Neuronal stem cell (in vitro differentiated cells): ENCODE measurements at regions not wholly inside any gene's neighbourhood (a gene's known extent, or its start where the extent isn't known, plus 50 kb on each side); places are given as distances from the start of the nearest gene placed in this dataset.

Experiments used
- DNase-seq: peaks from one replicate; pipeline ENCODE4 v3.0.0-alpha.2; 2013; ENCODE audit warnings: low spot score
- H2AFZ ChIP-seq: one replicate; pipeline ENCODE4 v1.6.1; 2013; ENCODE audit warnings: mild to moderate bottlenecking, low read length, inconsistent platforms
- H2AK5ac ChIP-seq: 2 replicates; pipeline ENCODE4 v1.6.1; 2013; ENCODE audit warnings: low read depth, mild to moderate bottlenecking, inconsistent platforms, low read length, moderate library complexity, mixed read lengths
- H2BK120ac ChIP-seq: 2 replicates; pipeline ENCODE4 v1.6.1; 2013; ENCODE audit warnings: low read depth, mild to moderate bottlenecking, inconsistent platforms, low read length, moderate library complexity, mixed read lengths
- H2BK12ac ChIP-seq: one replicate; pipeline ENCODE4 v1.6.1; 2013; ENCODE audit warnings: low read length, inconsistent platforms
- H2BK15ac ChIP-seq: 2 replicates; pipeline ENCODE4 v1.6.1; 2013; ENCODE audit warnings: mild to moderate bottlenecking, low read length, inconsistent platforms, mixed read lengths
- H2BK5ac ChIP-seq: one replicate; pipeline ENCODE4 v1.6.1; 2013; ENCODE audit warnings: inconsistent platforms, mild to moderate bottlenecking, low read length, moderate library complexity
- H3K14ac ChIP-seq: one replicate; pipeline ENCODE4 v1.6.1; 2013; ENCODE audit warnings: low read length, inconsistent platforms
- H3K18ac ChIP-seq: 2 replicates; pipeline ENCODE4 v1.6.1; 2013; ENCODE audit warnings: low read length, inconsistent platforms
- H3K23ac ChIP-seq: 2 replicates; pipeline ENCODE4 v1.6.1; 2013; ENCODE audit warnings: low read depth, mild to moderate bottlenecking, mixed read lengths, low read length, inconsistent platforms; ENCODE audit not compliant: poor library complexity
- H3K27ac ChIP-seq: replicated peaks from 3 replicates; pipeline ENCODE4 v1.5.1; 2013; ENCODE audit warnings: low read length, inconsistent platforms
- H3K27me3 ChIP-seq, 3 experiments: 2 replicates each; pipeline ENCODE4 v1.6.1; 2013; ENCODE audit warnings: low read length in 3 of 3, mild to moderate bottlenecking in 2 of 3, inconsistent platforms in 1 of 3, low read depth in 1 of 3, mixed read lengths in 1 of 3, moderate library complexity in 1 of 3; ENCODE audit not compliant: control insufficient read depth in 3 of 3, insufficient read depth in 3 of 3
- H3K36me3 ChIP-seq, 2 donors: replicated peaks in 1 of 2; 2 replicates each; pipeline ENCODE4 v1.6.1; 2013; ENCODE audit warnings: low read length in 2 of 2; ENCODE audit not compliant: control insufficient read depth in 2 of 2, insufficient read depth in 2 of 2
- H3K4ac ChIP-seq: 2 replicates; pipeline ENCODE4 v1.6.1; 2013; ENCODE audit warnings: inconsistent platforms, mild to moderate bottlenecking, low read length, moderate library complexity
- H3K4me1 ChIP-seq, 2 donors: 1 replicate in 1 of 2; 2 replicates in 1 of 2; pipeline ENCODE4 v1.6.1; 2013; ENCODE audit warnings: low read length in 2 of 2, low read depth in 1 of 2; ENCODE audit not compliant: control insufficient read depth in 2 of 2, insufficient read depth in 1 of 2
- H3K4me2 ChIP-seq: one replicate; pipeline ENCODE4 v1.6.1; 2013; ENCODE audit warnings: mild to moderate bottlenecking, low read length, inconsistent platforms; ENCODE audit not compliant: insufficient read depth, poor library complexity, severe bottlenecking
- H3K4me3 ChIP-seq, 2 donors: 2 replicates each; pipeline ENCODE4 v1.5.1; 2013; ENCODE audit warnings: low read length in 2 of 2, mild to moderate bottlenecking in 2 of 2, inconsistent platforms in 1 of 2, moderate library complexity in 1 of 2
- H3K79me1 ChIP-seq: one replicate; pipeline ENCODE4 v1.6.1; 2013; ENCODE audit warnings: low read depth, mild to moderate bottlenecking, inconsistent platforms, low read length, moderate library complexity
- H3K9ac ChIP-seq: one replicate; pipeline ENCODE4 v1.6.1; 2013; ENCODE audit warnings: mild to moderate bottlenecking, low read depth, low read length, inconsistent platforms; ENCODE audit not compliant: poor library complexity
- H3K9me3 ChIP-seq, 2 donors: replicated peaks in 1 of 2; 2 replicates each; pipeline versions ENCODE3 to v1.6.1; 2013; ENCODE audit warnings: low read length in 2 of 2, mild to moderate bottlenecking in 2 of 2, inconsistent platforms in 1 of 2, low read depth in 1 of 2, mixed read lengths in 1 of 2, moderate library complexity in 1 of 2; ENCODE audit not compliant: control insufficient read depth in 2 of 2, insufficient read depth in 1 of 2
- H4K8ac ChIP-seq: one replicate; pipeline ENCODE4 v1.6.1; 2013; ENCODE audit warnings: low read depth, mild to moderate bottlenecking, inconsistent platforms, low read length, moderate library complexity
- H4K91ac ChIP-seq: one replicate; pipeline ENCODE4 v1.6.1; 2013; ENCODE audit warnings: low read length, low read depth, mild to moderate bottlenecking, inconsistent platforms; ENCODE audit not compliant: poor library complexity
- WGBS, 2 donors: extraction: QIAGEN DNeasy Blood & Tissue Kit; methylation state at CpG; one replicate each; pipeline ENCODE4 v1.1.7; 2013; ENCODE audit warnings: missing lambda C conversion rate in 2 of 2, mixed read lengths in 1 of 2; ENCODE audit not compliant: insufficient read length in 2 of 2, insufficient replicate concordance in 1 of 2; ENCODE audit errors: extremely low coverage in 2 of 2; 5-methylcytosine and 5-hydroxymethylcytosine counted together

DNA sequence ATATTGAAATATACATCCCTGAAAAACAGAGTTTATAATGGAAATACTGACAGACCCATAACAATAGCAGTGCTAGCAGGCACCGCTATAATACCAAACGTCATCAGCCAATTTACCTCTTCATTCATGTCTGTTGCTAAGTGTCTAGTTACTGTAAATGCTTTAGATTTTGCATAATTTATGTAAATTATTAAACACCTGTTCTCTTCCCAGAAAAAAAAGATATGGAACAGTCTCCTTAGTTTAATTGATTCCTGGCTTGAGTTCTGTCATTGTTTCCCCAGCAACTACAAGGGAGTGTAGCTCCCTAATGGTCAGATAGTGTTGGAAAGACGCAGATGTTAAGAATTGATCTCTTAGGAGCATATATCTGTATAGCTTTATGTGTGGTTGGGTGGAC lies 817.9 kb upstream of the ADGRL2 start:
- H2BK120ac ChIP-seq: no peak overlapping the region

GRCh38 chr1:80973101-80973500 lies 827.6 kb upstream of the ADGRL2 start:
- no peak overlapping the region for H3K4me2 ChIP-seq
- H3K9ac ChIP-seq: no peak overlapping the region
- H2BK15ac ChIP-seq: no peak overlapping the region
- H2BK5ac ChIP-seq: no peak overlapping the region
- H3K27me3 ChIP-seq: no peaks in the 10 kb centered on the region
- no peaks in the 10 kb centered on the region for H3K4me1 ChIP-seq
- no peak overlapping the region for H3K14ac ChIP-seq
- no peak overlapping the region for H3K4ac ChIP-seq
- no CpG with 5 or more reads among the region's 3 CpGs for WGBS, 2 donors
- no peak overlapping the region for H3K18ac ChIP-seq
- no peak overlapping the region for H4K8ac ChIP-seq
- no peak overlapping the region for H2AFZ ChIP-seq
- no peak overlapping the region for H3K23ac ChIP-seq
- H4K91ac ChIP-seq: no peak overlapping the region
- no peaks in the 10 kb centered on the region for H3K79me1 ChIP-seq
- no peak overlapping the region for H3K4me3 ChIP-seq
- H2AK5ac ChIP-seq: no peak overlapping the region
- no peak overlapping the region for H3K27ac ChIP-seq
- H3K9me3 ChIP-seq: no peaks in the 10 kb centered on the region
- no peak overlapping the region for H2BK120ac ChIP-seq
- H2BK12ac ChIP-seq: no peak overlapping the region
- no peak for DNase-seq
- H3K36me3 ChIP-seq: no peaks in the 10 kb centered on the region

More for the DNA sequence above, 817.9 kb upstream of the ADGRL2 start:
- H3K14ac ChIP-seq: no peak overlapping the region
- H3K27me3 ChIP-seq: no peaks in the 10 kb centered on the region
- H3K79me1 ChIP-seq: no peaks in the 10 kb centered on the region
- no peak overlapping the region for H2AK5ac ChIP-seq
- no peak overlapping the region for H3K4me2 ChIP-seq
- no peak overlapping the region for H3K18ac ChIP-seq
- no peaks in the 10 kb centered on the region for H3K36me3 ChIP-seq
- no peak overlapping the region for H3K4me3 ChIP-seq
- no peak overlapping the region for H4K8ac ChIP-seq
- no peak overlapping the region for H3K27ac ChIP-seq
- H3K4ac ChIP-seq: no peak overlapping the region
- H4K91ac ChIP-seq: no peak overlapping the region
- no peaks in the 10 kb centered on the region for H3K9me3 ChIP-seq
- no peak overlapping the region for H3K23ac ChIP-seq
- H2BK12ac ChIP-seq: no peak overlapping the region
- no peak overlapping the region for H3K9ac ChIP-seq
- no peak overlapping the region for H2BK5ac ChIP-seq
- WGBS, 2 donors: no CpG with 5 or more reads among the region's 3 CpGs
- H3K4me1 ChIP-seq: peaks cover 0 to 2% of the 10 kb centered on the region in 2 donors
- no peak overlapping the region for H2BK15ac ChIP-seq
- H2AFZ ChIP-seq: no peak overlapping the region
- DNase-seq: no peak

DNA sequence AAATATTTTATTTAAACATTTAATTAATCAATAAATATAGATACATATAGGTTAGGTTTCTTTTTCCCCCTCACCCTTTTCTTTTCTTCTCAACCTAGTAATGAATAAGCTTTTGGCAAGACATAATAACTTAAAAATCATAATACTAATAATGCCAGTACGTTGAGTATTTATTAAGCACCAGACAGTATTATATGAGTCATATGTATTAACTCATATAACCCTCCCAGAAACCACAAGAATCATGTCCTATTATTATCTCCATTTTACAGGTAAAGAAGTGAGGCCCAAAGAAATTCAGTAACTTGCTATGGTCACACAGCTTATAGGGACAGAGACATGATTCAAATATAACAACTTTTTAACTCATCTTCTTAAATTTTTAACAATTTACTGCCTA lies 834.5 kb upstream of the ADGRL2 start:
- Histone ChIP-seq H3K18ac (no peak overlapping the region), H3K4me3 (no peak overlapping the region), H3K14ac (no peak overlapping the region), H3K9me3 (no peaks in the 10 kb centered on the region), H3K4me1 (peaks cover 0 to 2% of the 10 kb centered on the region in 2 donors), H4K91ac (no peak overlapping the region), H2BK5ac (no peak overlapping the region), H3K4me2 (no peak overlapping the region), H3K27ac (no peak overlapping the region), H3K36me3 (no peaks in the 10 kb centered on the region), H3K23ac (no peak overlapping the region), H2BK15ac (no peak overlapping the region), H2AK5ac (no peak overlapping the region), H3K4ac (no peak overlapping the region), H3K9ac (no peak overlapping the region), H2BK12ac (no peak overlapping the region), H2AFZ (no peak overlapping the region), H2BK120ac (no peak overlapping the region), H3K27me3 (no peaks in the 10 kb centered on the region), H3K79me1 (no peaks in the 10 kb centered on the region), H4K8ac (no peak overlapping the region)
- WGBS, 2 donors: no CpG with 5 or more reads among the region's 1 CpG
- DNase-seq: no peak

GRCh38 chr1:80962564-80962963 lies 838.2 kb upstream of the ADGRL2 start:
- Histone ChIP-seq H3K14ac (no peak overlapping the region), H3K4me3 (no peak overlapping the region), H4K91ac (no peak overlapping the region), H3K4ac (no peak overlapping the region), H3K27ac (no peak overlapping the region), H2AFZ (no peak overlapping the region), H3K36me3 (no peaks in the 10 kb centered on the region), H2BK5ac (no peak overlapping the region), H3K4me1 (peaks cover 0 to 2% of the 10 kb centered on the region in 2 donors), H4K8ac (no peak overlapping the region), H2BK15ac (no peak overlapping the region), H3K4me2 (no peak overlapping the region), H3K9me3 (no peaks in the 10 kb centered on the region), H3K79me1 (no peaks in the 10 kb centered on the region), H2BK120ac (no peak overlapping the region), H3K18ac (no peak overlapping the region), H2BK12ac (no peak overlapping the region), H3K23ac (no peak overlapping the region), H3K9ac (no peak overlapping the region), H2AK5ac (no peak overlapping the region), H3K27me3 (no peaks in the 10 kb centered on the region)
- no CpG with 5 or more reads among the region's 1 CpG for WGBS, 2 donors
- no peak for DNase-seq
